Brain microvascular endothelial cell (primary cell): ENCODE measurements at regions not wholly inside any gene's neighbourhood (a gene's known extent, or its start where the extent isn't known, plus 50 kb on each side); places are given as distances from the start of the nearest gene placed in this dataset.

Experiments used
- DNase-seq: peaks from one replicate; pipeline ENCODE4 v3.0.0-alpha.2; 2020
- H3K27ac ChIP-seq: fragments of 250-450 bp; sonication (Bioruptor Pico); 2 replicates; pipeline ENCODE4 v1.5.1; 2020; ENCODE audit warnings: mild to moderate bottlenecking, moderate library complexity
- H3K27me3 ChIP-seq: fragments of 250-450 bp; sonication (Bioruptor Pico); replicated peaks from 2 replicates; pipeline ENCODE4 v1.5.1; 2020; ENCODE audit warnings: mild to moderate bottlenecking
- H3K36me3 ChIP-seq: fragments of 250-450 bp; sonication (Bioruptor Pico); replicated peaks from 2 replicates; pipeline ENCODE4 v1.5.1; 2020; ENCODE audit warnings: mild to moderate bottlenecking
- H3K4me3 ChIP-seq: 2 replicates; pipeline ENCODE4 v1.5.1; 2011; ENCODE audit warnings: low read depth, mild to moderate bottlenecking, control low read depth, low read length, moderate library complexity
- CTCF ChIP-seq: IDR thresholded peaks from 2 replicates; pipeline ENCODE4 v1.5.1; 2011; ENCODE audit warnings: low read depth, mild to moderate bottlenecking, moderate library complexity, low read length, control low read depth, inconsistent platforms; ENCODE audit errors: missing control alignments
- in situ Hi-C: cut with HindIII; loops from 2 replicates; pipeline ENCODE4 v1.10.0; 2017; ENCODE audit warnings: low sequenced_read_pairs, low pct_ligation_motif_present

GRCh38 chr9:116098476-116098875 lies 55.1 kb upstream of the PAPPA start:
- in situ Hi-C loops: no loop called here
- Histone ChIP-seq H3K27me3 (no peaks in the 10 kb centered on the region), H3K36me3 (no peaks in the 10 kb centered on the region), H3K4me3 (no peak overlapping the region), H3K27ac (no peak overlapping the region)
- no peak for TF ChIP-seq CTCF
- DNase-seq: no peak

- no peak overlapping the region for H3K4me3 ChIP-seq
- no peaks in the 10 kb centered on the region for H3K36me3 ChIP-seq
- in situ Hi-C loops: no loop called here
- peak; percentile 93 for DNase-seq
- TF ChIP-seq CTCF: no peak
- H3K27me3 ChIP-seq: no peaks in the 10 kb centered on the region
- H3K27ac ChIP-seq: peak overlapping the region; percentile 90
Observed at GRCh38 chr9:116099821-116100220, 53.8 kb upstream of the PAPPA start.

- Histone ChIP-seq H3K27ac (peak overlapping the region; percentile 90), H3K27me3 (no peaks in the 10 kb centered on the region), H3K4me3 (no peak overlapping the region), H3K36me3 (no peaks in the 10 kb centered on the region)
- in situ Hi-C loops: no loop called here
- DNase-seq: peak; percentile 89
- no peak for TF ChIP-seq CTCF
Observed at GRCh38 chr9:116100711-116101121, 52.9 kb upstream of the PAPPA start.

GRCh38 chr9:116101516-116101915 lies 52.1 kb upstream of the PAPPA start:
- no peak for TF ChIP-seq CTCF
- H3K27me3 ChIP-seq: no peaks in the 10 kb centered on the region
- H3K27ac ChIP-seq: peak overlapping the region; percentile 90
- H3K36me3 ChIP-seq: no peaks in the 10 kb centered on the region
- in situ Hi-C loops: no loop called here
- H3K4me3 ChIP-seq: no peak overlapping the region
- peak; percentile 44 for DNase-seq

- no peak for DNase-seq
- Histone ChIP-seq H3K4me3 (no peak overlapping the region), H3K27me3 (no peaks in the 10 kb centered on the region), H3K27ac (no peak overlapping the region), H3K36me3 (no peaks in the 10 kb centered on the region)
- no peak for TF ChIP-seq CTCF
- in situ Hi-C loops: no loop called here
Observed at GRCh38 chr9:116102596-116102995, 51.0 kb upstream of the PAPPA start.
